Neural progenitor cell (in vitro differentiated cells): ENCODE measurements at regions not wholly inside any gene's neighbourhood (a gene's known extent, or its start where the extent isn't known, plus 50 kb on each side); places are given as distances from the start of the nearest gene placed in this dataset.

Source experiments
- DNase-seq: peaks from one replicate; pipeline ENCODE4 v3.0.0-alpha.2; 2016; ENCODE audit warnings: low spot score
- H2AFZ ChIP-seq: fragments of 200-600 bp; sonication (generic); replicated peaks from 2 replicates; pipeline ENCODE4 v1.6.1; 2016; ENCODE audit warnings: antibody characterized with exemption
- H3F3A ChIP-seq: fragments of 200-600 bp; sonication (generic); 2 replicates; pipeline ENCODE4 v1.6.1; 2016; ENCODE audit warnings: antibody characterized with exemption, low read depth
- H3K27ac ChIP-seq: fragments of 200-600 bp; sonication (generic); 2 replicates; pipeline ENCODE4 v1.5.1; 2016; ENCODE audit warnings: mild to moderate bottlenecking
- H3K27me3 ChIP-seq: fragments of 200-600 bp; sonication (generic); 2 replicates; pipeline ENCODE4 v1.6.1; 2016; ENCODE audit warnings: mild to moderate bottlenecking, moderate library complexity
- H3K36me3 ChIP-seq: fragments of 200-600 bp; sonication (generic); 2 replicates; pipeline ENCODE4 v1.5.1; 2016
- H3K4me1 ChIP-seq: fragments of 200-600 bp; sonication (generic); 2 replicates; pipeline ENCODE4 v1.6.1; 2016; ENCODE audit warnings: mixed run types
- H3K4me2 ChIP-seq: fragments of 200-600 bp; sonication (generic); 2 replicates; pipeline ENCODE4 v1.6.1; 2016
- H3K4me3 ChIP-seq: fragments of 200-600 bp; sonication (generic); 2 replicates; pipeline ENCODE4 v1.5.1; 2016
- H3K79me2 ChIP-seq: fragments of 200-600 bp; sonication (generic); 2 replicates; pipeline ENCODE4 v1.6.1; 2016; ENCODE audit warnings: low read depth
- H3K9ac ChIP-seq: fragments of 200-600 bp; sonication (generic); 2 replicates; pipeline ENCODE4 v1.6.1; 2016
- H3K9me3 ChIP-seq: fragments of 200-600 bp; sonication (generic); 2 replicates; pipeline ENCODE4 v1.5.1; 2016; ENCODE audit warnings: low read depth
- H4K20me1 ChIP-seq: fragments of 200-600 bp; sonication (generic); 2 replicates; pipeline ENCODE4 v1.6.1; 2016; ENCODE audit warnings: low read depth
- H3K27ac Mint-ChIP-seq: 3 replicates; pipeline ENCODE4 v1.8.0; 2021; ENCODE audit warnings: mixed read lengths
- H3K27me3 Mint-ChIP-seq: 2 replicates; pipeline ENCODE4 v1.8.0; 2022; ENCODE audit warnings: low read depth, mild to moderate bottlenecking, inconsistent platforms, moderate library complexity, mixed read lengths; ENCODE audit not compliant: insufficient read depth
- H3K36me3 Mint-ChIP-seq: 3 replicates; pipeline ENCODE4 v1.8.0; 2021; ENCODE audit warnings: mixed read lengths
- H3K4me1 Mint-ChIP-seq: 3 replicates; pipeline ENCODE4 v1.8.0; 2021; ENCODE audit warnings: mixed read lengths
- H3K4me3 Mint-ChIP-seq: 3 replicates; pipeline ENCODE4 v1.8.0; 2021; ENCODE audit warnings: mild to moderate bottlenecking, moderate library complexity, mixed read lengths
- H3K9me3 Mint-ChIP-seq: 3 replicates; pipeline ENCODE4 v1.8.0; 2020; ENCODE audit warnings: mixed read lengths
- CTCF ChIP-seq: fragments of 200-600 bp; sonication (generic); IDR thresholded peaks from 2 replicates; pipeline ENCODE4 v1.5.1; 2017; ENCODE audit warnings: antibody characterized with exemption, mild to moderate bottlenecking
- EZH2 ChIP-seq: fragments of 200-600 bp; sonication (generic); IDR thresholded peaks from 2 replicates; pipeline ENCODE4 v1.6.1; 2017; ENCODE audit warnings: antibody characterized with exemption, mild to moderate bottlenecking, moderate library complexity
- EZH2phosphoT487 ChIP-seq: fragments of 200-600 bp; sonication (generic); IDR thresholded peaks from 2 replicates; pipeline ENCODE4 v1.6.1; 2017; ENCODE audit warnings: antibody characterized with exemption

GRCh38 chr14:106872611-106873446 is 1346.4 kb downstream of the TMEM121 start:
- Mint-ChIP-seq H3K36me3 (no peaks in the 10 kb centered on the region), H3K27ac (no peak overlapping the region), H3K4me1 (no peaks in the 10 kb centered on the region), H3K9me3 (peaks cover 46% of the 10 kb centered on the region), H3K4me3 (no peak overlapping the region), H3K27me3 (peaks cover 5% of the 10 kb centered on the region)
- TF ChIP-seq CTCF = no peak
- no peak for TF ChIP-seq EZH2phosphoT487
- no peak for TF ChIP-seq EZH2
- DNase-seq = no peak
- Histone ChIP-seq H2AFZ (no peak overlapping the region), H3K9me3 (peaks cover 25% of the 10 kb centered on the region), H3K79me2 (no peaks in the 10 kb centered on the region), H3K4me2 (no peak overlapping the region), H3K27me3 (no peaks in the 10 kb centered on the region), H3K36me3 (no peaks in the 10 kb centered on the region), H4K20me1 (no peaks in the 10 kb centered on the region), H3K4me3 (no peak overlapping the region), H3K4me1 (no peaks in the 10 kb centered on the region), H3F3A (no peaks in the 10 kb centered on the region), H3K9ac (no peak overlapping the region), H3K27ac (no peak overlapping the region)

- H3K79me2 ChIP-seq = no peaks in the 10 kb centered on the region
- no peak overlapping the region for H3K4me3 ChIP-seq
- H4K20me1 ChIP-seq = no peaks in the 10 kb centered on the region
- H3K36me3 ChIP-seq = no peaks in the 10 kb centered on the region
- no peaks in the 10 kb centered on the region for H3K4me1 ChIP-seq
- no peaks in the 10 kb centered on the region for H3K27me3 ChIP-seq
- TF ChIP-seq EZH2phosphoT487 (no peak), CTCF (no peak), EZH2 (no peak)
- no peak overlapping the region for H3K27ac ChIP-seq
- no peak overlapping the region for H3K4me2 ChIP-seq
- H3F3A ChIP-seq = no peaks in the 10 kb centered on the region
- peaks cover 21% of the 10 kb centered on the region for H3K9me3 ChIP-seq
- no peaks in the 10 kb centered on the region for H3K4me1 Mint-ChIP-seq
- no peak overlapping the region for H3K27ac Mint-ChIP-seq
- H3K27me3 Mint-ChIP-seq = peaks cover 6% of the 10 kb centered on the region
- no peaks in the 10 kb centered on the region for H3K36me3 Mint-ChIP-seq
- H3K4me3 Mint-ChIP-seq = no peak overlapping the region
- no peak overlapping the region for H2AFZ ChIP-seq
- H3K9ac ChIP-seq = no peak overlapping the region
- H3K9me3 Mint-ChIP-seq = peaks cover 51% of the 10 kb centered on the region
- no peak for DNase-seq
Measured at GRCh38 chr14:106874350-106874749, 1348.0 kb downstream of the TMEM121 start.

- no peak overlapping the region for H3K4me2 ChIP-seq
- H3K27ac ChIP-seq = no peak overlapping the region
- no peaks in the 10 kb centered on the region for H3F3A ChIP-seq
- Mint-ChIP-seq H3K4me1 (no peaks in the 10 kb centered on the region), H3K27me3 (peaks cover 6% of the 10 kb centered on the region), H3K4me3 (no peak overlapping the region), H3K27ac (no peak overlapping the region), H3K36me3 (no peaks in the 10 kb centered on the region), H3K9me3 (peaks cover 54% of the 10 kb centered on the region)
- no peak overlapping the region for H3K9ac ChIP-seq
- H3K9me3 ChIP-seq = peaks cover 16% of the 10 kb centered on the region
- H3K27me3 ChIP-seq = no peaks in the 10 kb centered on the region
- no peaks in the 10 kb centered on the region for H4K20me1 ChIP-seq
- H3K4me3 ChIP-seq = no peak overlapping the region
- TF ChIP-seq EZH2phosphoT487 (no peak), CTCF (no peak), EZH2 (no peak)
- DNase-seq = no peak
- H3K4me1 ChIP-seq = no peaks in the 10 kb centered on the region
- no peaks in the 10 kb centered on the region for H3K36me3 ChIP-seq
- no peaks in the 10 kb centered on the region for H3K79me2 ChIP-seq
- H2AFZ ChIP-seq = no peak overlapping the region
Measured at GRCh38 chr14:106875503-106875902, 1349.1 kb downstream of the TMEM121 start.
